ENCODE measurements at regions not wholly inside any gene's neighbourhood (a gene's known extent, or its start where the extent isn't known, plus 50 kb on each side); places are given as distances from the start of the nearest gene placed in this dataset.

- H3K9me3 ChIP-seq (replicated peaks; ENCODE audit: control insufficient read depth, insufficient read depth, low read length), result no peaks in the 10 kb centered on the region
- no peaks in the 10 kb centered on the region for H4K20me1 ChIP-seq (ENCODE audit: control insufficient read depth, insufficient read depth)
- BruUV-seq (replicated peaks), result no TSS peak
- no peak overlapping the region for H2AFZ ChIP-seq (ENCODE audit: control insufficient read depth, low read depth, low read length)
- no peak overlapping the region for H3K4me3 ChIP-seq
- no peaks in the 10 kb centered on the region for H3K4me1 ChIP-seq (ENCODE audit: control insufficient read depth, insufficient read depth, low read length)
- in situ Hi-C loops (cut with MboI) (no loop called here), intact Hi-C loops (cut with micrococcal nuclease; ENCODE audit: unreplicated experiment) (no loop called here)
- no peak overlapping the region for H3K9ac ChIP-seq (ENCODE audit: control insufficient read depth, insufficient read depth, low read length)
- ChIA-PET POLR2A (no interaction called here), RAD21 (ENCODE audit: unreplicated experiment) (no interaction called here), SMC1A (ENCODE audit: uncharacterized antibody, unreplicated experiment) (no interaction called here), CTCF (interaction anchor here (0.7 kb wide), 1 partner anchor 212 kb away, joined by 3 read pairs; no protein-coding TSS in a partner anchor)
- no peak overlapping the region for H3K4me2 ChIP-seq (ENCODE audit: control insufficient read depth, insufficient read depth)
- H3K36me3 ChIP-seq (ENCODE audit: control insufficient read depth in 2 of 2, insufficient read depth in 2 of 2, low read length in 1 of 2), result no peaks in the 10 kb centered on the region
- H3K27ac ChIP-seq (ENCODE audit: control insufficient read depth, insufficient read depth), result no peak overlapping the region
- no peak for FAIRE-seq
- TF ChIP-seq HSF1 (IDR thresholded peaks at IDR 0.05; ENCODE audit: low read depth, low read length) (no peak), JUND (IDR thresholded peaks at IDR 0.05; ENCODE audit: low read depth, low read length) (no peak), CBX3 (IDR thresholded peaks at IDR 0.05; ENCODE audit: borderline replicate concordance, low read depth) (no peak), CUX1 (IDR thresholded peaks at IDR 0.05; ENCODE audit: insufficient replicate concordance, low read depth, low read length) (no peak), ZNF274 (IDR thresholded peaks at IDR 0.05; ENCODE audit: insufficient read depth, insufficient read length) (no peak)
- ATAC-seq, result no peak
- DNase-seq (ENCODE audit: low read depth, low spot score), result no peak
- H3K79me2 ChIP-seq (ENCODE audit: control insufficient read depth, insufficient read depth, low read length), result no peaks in the 10 kb centered on the region
- H3K27me3 ChIP-seq (replicated peaks in 1 of 2; ENCODE audit: control insufficient read depth in 2 of 2, insufficient read depth in 2 of 2, low read length in 1 of 2), result no peaks in the 10 kb centered on the region
- 48% methylated on average over 5 of the region's 5 CpGs for WGBS (ENCODE audit: insufficient coverage, insufficient replicate concordance, low lambda C conversion rate, missing lambda C conversion rate)
Observed at GRCh38 chr9:89956331-89956730, 351.5 kb downstream of the GADD45G start.
